Activated CD8-positive, alpha-beta memory T cell treated with anti-CD3 and anti-CD28 coated beads, Interleukin-2, amount 10 ng/mL, durations not matched to agents 7 days and 5 days (primary cell): ENCODE measurements at regions not wholly inside any gene's neighbourhood (a gene's known extent, or its start where the extent isn't known, plus 50 kb on each side); places are given as distances from the start of the nearest gene placed in this dataset.
"Not testable (repeated sequence)": the region's sequence is repeated elsewhere in the genome, so short reads cannot be mapped to it uniquely, and the experiment has no call there.

Experiments used
- ATAC-seq: fragments of 150-1000 bp; cut with Tn5 transposase; one replicate; pipeline ENCODE4 v1.10.0; 2021; ENCODE audit warnings: moderate library complexity
- CTCF ChIA-PET: fragments of 350-600 bp; sonication (Branson Sonifier 250); formaldehyde crosslinking; loops from one replicate; lab custom pipeline; 2021; ENCODE audit warnings: antibody characterized with exemption; lab: Charles Lee
- DNase-seq: peaks from one replicate; pipeline ENCODE4 v3.0.0-alpha.2; 2020
- H3K27ac Mint-ChIP-seq: one replicate; pipeline ENCODE4 v1.8.0; 2021; ENCODE audit warnings: mild to moderate bottlenecking, mixed read lengths
- H3K27me3 Mint-ChIP-seq: one replicate; pipeline ENCODE4 v1.8.0; 2021; ENCODE audit warnings: mixed read lengths
- H3K36me3 Mint-ChIP-seq: one replicate; pipeline ENCODE4 v1.8.0; 2021; ENCODE audit warnings: mild to moderate bottlenecking, mixed read lengths
- H3K4me1 Mint-ChIP-seq: one replicate; pipeline ENCODE4 v1.8.0; 2021; ENCODE audit warnings: mixed read lengths
- H3K4me3 Mint-ChIP-seq: one replicate; pipeline ENCODE4 v1.8.0; 2021; ENCODE audit warnings: mild to moderate bottlenecking, moderate library complexity, mixed read lengths
- H3K9me3 Mint-ChIP-seq: one replicate; pipeline ENCODE4 v1.8.0; 2022; ENCODE audit warnings: low read depth, mixed read lengths

DNA sequence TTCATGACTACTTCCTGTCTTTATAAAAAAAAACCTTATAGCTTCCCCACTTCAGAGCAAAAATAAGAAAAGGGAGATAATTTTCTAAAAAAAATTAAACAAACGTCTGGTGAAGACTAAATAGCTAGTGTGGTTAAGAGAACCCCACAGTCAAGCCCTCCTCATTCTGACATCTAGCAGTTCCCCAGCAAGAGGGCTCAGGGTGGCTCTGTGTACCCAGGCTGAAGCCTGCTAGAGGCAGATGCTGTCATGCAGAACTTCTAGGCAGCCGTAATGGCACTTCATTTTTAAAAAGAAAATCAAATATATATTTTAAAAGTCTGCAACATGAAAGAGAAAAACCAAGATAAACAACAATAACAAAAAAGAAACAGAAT lies 223.1 kb upstream of the KLF14 start:
- no peak for ATAC-seq
- peak overlapping the region; percentile 94 for H3K4me3 Mint-ChIP-seq
- no peaks in the 10 kb centered on the region for H3K9me3 Mint-ChIP-seq
- CTCF ChIA-PET: interaction anchor here (0.5 to 7.5 kb wide), 13 partner anchors 9 to 516 kb away, joined by 3 to 79 read pairs (median 5); no protein-coding TSS in a partner anchor
- H3K27me3 Mint-ChIP-seq: no peaks in the 10 kb centered on the region
- H3K27ac Mint-ChIP-seq: peak overlapping the region; percentile 97
- peaks cover 79% of the 10 kb centered on the region for H3K36me3 Mint-ChIP-seq
- H3K4me1 Mint-ChIP-seq: peaks cover 60% of the 10 kb centered on the region
- DNase-seq: no peak

DNA sequence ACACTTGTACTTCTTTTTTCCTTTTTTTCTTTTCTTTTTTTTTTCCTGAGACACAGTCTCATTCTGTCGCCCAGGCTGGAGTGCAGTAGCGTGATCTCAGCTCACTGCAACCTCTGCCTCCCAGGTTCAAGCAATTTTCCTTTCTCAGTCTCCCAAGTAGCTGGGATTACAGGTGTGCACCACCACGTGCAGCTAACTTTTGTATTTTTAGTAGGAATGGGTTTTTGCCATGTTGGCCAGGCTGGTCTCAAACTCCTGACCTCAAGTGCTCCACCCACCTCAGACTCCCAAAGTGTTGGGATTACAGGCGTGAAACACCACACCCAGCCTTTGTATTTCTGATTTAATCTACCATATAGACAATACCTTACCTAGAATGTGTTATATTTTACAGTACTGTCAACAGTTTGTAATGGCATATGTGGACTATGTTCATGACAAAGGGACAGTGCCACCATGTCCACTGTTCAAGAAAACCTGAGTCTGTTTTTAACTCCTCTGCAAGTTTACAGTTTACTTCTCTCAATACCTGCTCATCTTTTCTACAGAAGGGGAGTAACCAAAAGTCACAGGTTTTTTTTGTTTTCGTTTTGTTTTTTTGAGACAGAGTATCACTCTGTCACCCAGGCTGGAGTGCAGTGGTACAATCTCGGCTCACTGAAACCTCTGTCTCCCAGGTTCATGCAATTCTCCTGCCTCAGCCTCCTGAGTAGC lies 223.9 kb upstream of the KLF14 start:
- Mint-ChIP-seq H3K4me3 (peak overlapping the region; percentile 94), H3K4me1 (peaks cover 63% of the 10 kb centered on the region), H3K36me3 (peaks cover 76% of the 10 kb centered on the region), H3K27ac (peak overlapping the region; percentile 88)
- H3K9me3 Mint-ChIP-seq, ATAC-seq, H3K27me3 Mint-ChIP-seq, DNase-seq: not testable (repeated sequence)
- CTCF ChIA-PET: interaction anchor here (0.9 to 7.5 kb wide), 11 partner anchors 11 to 82 kb away, joined by 3 to 79 read pairs (median 7); no protein-coding TSS in a partner anchor

DNA sequence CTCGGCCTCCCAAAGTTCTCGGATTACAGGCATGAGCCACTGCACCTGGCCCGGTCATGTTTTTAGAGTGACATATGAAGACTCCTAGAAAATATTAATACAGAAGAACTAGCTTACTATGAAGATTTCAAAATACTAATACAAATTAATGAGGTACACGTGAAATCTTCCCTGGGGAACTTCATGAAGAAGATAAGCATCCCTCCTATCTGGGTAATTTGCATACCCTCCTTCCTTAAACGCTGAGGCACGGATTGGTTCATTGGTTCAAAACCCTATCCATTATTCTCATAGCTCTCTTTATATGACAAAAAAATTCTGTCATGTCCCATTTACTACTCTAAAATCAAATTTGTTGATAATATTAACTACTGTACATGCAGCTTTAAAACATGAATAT lies 224.8 kb upstream of the KLF14 start:
- Mint-ChIP-seq H3K9me3 (no peaks in the 10 kb centered on the region), H3K27me3 (no peaks in the 10 kb centered on the region), H3K4me3 (peak overlapping the region; percentile 94), H3K36me3 (peaks cover 68% of the 10 kb centered on the region), H3K27ac (peak overlapping the region; percentile 88), H3K4me1 (peaks cover 63% of the 10 kb centered on the region)
- no peak for ATAC-seq
- CTCF ChIA-PET: interaction anchor here (0.6 to 7.5 kb wide), 17 partner anchors 12 to 83 kb away, joined by 3 to 79 read pairs (median 5); no protein-coding TSS in a partner anchor
- no peak for DNase-seq

DNA sequence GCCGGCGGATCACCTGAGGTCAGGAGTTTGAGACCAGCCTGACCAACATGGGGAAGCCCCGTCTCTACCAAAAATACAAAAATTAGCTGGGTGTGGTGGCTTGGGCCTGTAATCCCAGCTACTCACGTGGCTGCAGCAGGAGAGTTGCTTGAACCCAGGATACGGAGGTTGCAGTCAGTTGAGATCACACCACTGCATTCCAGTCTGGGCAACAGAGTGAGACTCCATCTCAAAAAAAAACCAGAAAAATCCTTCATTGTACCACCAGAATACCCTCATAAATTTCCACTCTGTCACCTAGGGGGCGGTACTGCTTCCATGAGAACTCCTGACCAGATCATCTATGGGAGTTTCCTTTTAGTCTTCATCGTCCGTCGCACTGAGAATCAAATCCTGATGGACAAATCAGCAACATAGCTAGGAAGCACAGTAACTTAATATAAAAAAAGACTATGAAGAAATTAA lies 225.8 kb upstream of the KLF14 start:
- ATAC-seq: peak; percentile 20
- Mint-ChIP-seq H3K9me3 (no peaks in the 10 kb centered on the region), H3K4me1 (peaks cover 61% of the 10 kb centered on the region)

DNA sequence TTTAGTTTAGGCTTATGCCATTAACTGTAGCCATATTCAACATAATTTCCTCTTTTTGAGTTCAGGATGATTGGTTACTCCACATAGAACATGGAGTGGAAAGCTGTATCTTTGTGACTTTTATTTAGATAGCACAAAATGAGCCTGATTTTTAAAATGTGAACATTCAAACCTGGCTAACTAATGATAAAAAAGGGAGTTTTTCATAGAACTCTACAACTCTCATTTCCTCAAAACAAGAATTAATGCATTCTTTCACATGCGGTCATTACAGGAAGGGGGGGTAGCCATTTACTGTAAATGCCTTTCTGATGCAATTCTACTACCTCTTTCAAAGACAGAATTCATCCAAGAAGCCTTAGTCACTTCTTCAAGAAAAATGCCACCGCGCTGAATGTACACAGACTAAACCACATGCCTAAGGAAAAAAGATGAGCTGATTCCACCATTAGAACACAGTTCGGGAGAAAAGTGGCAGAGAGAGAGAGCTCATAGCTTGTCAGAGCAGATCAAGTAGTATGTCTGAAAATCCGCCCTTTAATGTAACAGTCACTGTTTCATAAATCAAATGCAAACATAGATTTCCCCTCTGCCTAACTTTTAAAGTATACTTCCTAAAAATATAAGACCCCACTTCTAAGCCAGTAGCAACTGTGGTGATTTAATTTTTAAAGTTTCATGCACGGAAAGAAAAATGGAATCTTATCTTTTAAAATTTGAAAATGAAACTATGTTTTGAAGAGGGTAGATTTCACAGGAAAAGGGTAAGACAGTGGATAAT lies 226.4 kb upstream of the KLF14 start:
- H3K4me3 Mint-ChIP-seq: peak overlapping the region; percentile 94
- CTCF ChIA-PET: interaction anchor here (0.9 to 7.5 kb wide), 16 partner anchors 10 to 94 kb away, joined by 3 to 79 read pairs (median 6); no protein-coding TSS in a partner anchor
- H3K27ac Mint-ChIP-seq: peak overlapping the region; percentile 100
- peaks cover 54% of the 10 kb centered on the region for H3K4me1 Mint-ChIP-seq
- no peaks in the 10 kb centered on the region for H3K27me3 Mint-ChIP-seq
- H3K36me3 Mint-ChIP-seq: peaks cover 53% of the 10 kb centered on the region
- H3K9me3 Mint-ChIP-seq: no peaks in the 10 kb centered on the region
- ATAC-seq (peak; percentile 12), DNase-seq (peak; percentile 62)

More for the DNA sequence above, 225.8 kb upstream of the KLF14 start:
- H3K36me3 Mint-ChIP-seq: peaks cover 59% of the 10 kb centered on the region
- peak; percentile 79 for DNase-seq
- H3K4me3 Mint-ChIP-seq: peak overlapping the region; percentile 94
- peak overlapping the region; percentile 100 for H3K27ac Mint-ChIP-seq
- no peaks in the 10 kb centered on the region for H3K27me3 Mint-ChIP-seq
- CTCF ChIA-PET: interaction anchor here (0.7 to 7.5 kb wide), 20 partner anchors 11 to 137 kb away, joined by 3 to 79 read pairs (median 5); no protein-coding TSS in a partner anchor

DNA sequence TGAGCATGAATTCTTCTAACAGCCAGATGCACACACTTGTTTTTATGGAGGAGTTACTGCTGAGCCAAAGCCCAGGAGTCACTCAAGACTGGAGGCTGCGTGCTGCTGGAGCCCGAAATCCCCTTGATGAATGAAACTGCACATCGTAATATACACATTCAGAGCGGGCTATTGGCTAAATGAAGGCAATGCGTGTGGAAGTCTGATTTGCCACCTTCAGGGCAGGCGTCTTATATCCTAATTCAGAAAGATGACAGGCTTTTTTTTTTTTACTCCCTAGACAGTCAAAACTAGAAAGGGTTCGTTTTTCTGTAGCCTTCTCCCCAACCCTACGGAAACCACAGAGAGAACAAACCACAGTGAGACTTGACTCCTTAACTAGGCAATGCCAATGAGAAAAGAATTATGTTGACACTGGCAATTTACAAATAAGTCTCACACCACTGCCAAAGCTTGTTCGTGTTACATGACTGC lies 227.2 kb upstream of the KLF14 start:
- Mint-ChIP-seq H3K27ac (peak overlapping the region; percentile 100), H3K9me3 (no peaks in the 10 kb centered on the region), H3K36me3 (peaks cover 48% of the 10 kb centered on the region), H3K27me3 (no peaks in the 10 kb centered on the region), H3K4me3 (peak overlapping the region; percentile 94), H3K4me1 (peaks cover 48% of the 10 kb centered on the region)
- CTCF ChIA-PET: interaction anchor here (0.7 to 7.5 kb wide), 13 partner anchors 9 to 79 kb away, joined by 3 to 79 read pairs (median 5); no protein-coding TSS in a partner anchor
- peak; percentile 93 for DNase-seq
- peak; percentile 82 for ATAC-seq

DNA sequence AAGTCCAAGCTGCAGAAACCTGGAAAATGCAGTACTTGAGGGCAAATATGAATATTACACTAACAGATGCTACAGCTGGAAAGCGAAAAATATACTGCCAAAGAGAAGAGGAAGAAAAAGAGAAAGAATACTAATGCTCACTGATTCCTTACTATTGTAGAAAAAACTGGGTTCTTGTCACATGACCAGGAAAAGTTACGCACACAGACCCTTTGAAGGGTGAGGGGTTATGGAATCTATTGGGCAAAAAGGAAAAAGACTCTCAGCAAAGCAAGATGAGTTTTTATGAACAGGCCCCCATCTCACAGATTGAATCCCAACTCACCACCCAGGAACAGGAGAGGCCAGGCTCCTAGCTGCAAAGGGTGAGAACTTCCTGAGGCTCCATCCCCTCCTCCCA lies 228.1 kb upstream of the KLF14 start:
- H3K27ac Mint-ChIP-seq: peak overlapping the region; percentile 100
- H3K36me3 Mint-ChIP-seq: peaks cover 45% of the 10 kb centered on the region
- peak overlapping the region; percentile 94 for H3K4me3 Mint-ChIP-seq
- CTCF ChIA-PET: interaction anchor here (1.1 to 5.8 kb wide), 7 partner anchors 9 to 69 kb away, joined by 3 to 27 read pairs (median 6); no protein-coding TSS in a partner anchor
- no peaks in the 10 kb centered on the region for H3K9me3 Mint-ChIP-seq
- H3K4me1 Mint-ChIP-seq: peaks cover 51% of the 10 kb centered on the region
- ATAC-seq (no peak), DNase-seq (no peak)
- no peaks in the 10 kb centered on the region for H3K27me3 Mint-ChIP-seq

DNA sequence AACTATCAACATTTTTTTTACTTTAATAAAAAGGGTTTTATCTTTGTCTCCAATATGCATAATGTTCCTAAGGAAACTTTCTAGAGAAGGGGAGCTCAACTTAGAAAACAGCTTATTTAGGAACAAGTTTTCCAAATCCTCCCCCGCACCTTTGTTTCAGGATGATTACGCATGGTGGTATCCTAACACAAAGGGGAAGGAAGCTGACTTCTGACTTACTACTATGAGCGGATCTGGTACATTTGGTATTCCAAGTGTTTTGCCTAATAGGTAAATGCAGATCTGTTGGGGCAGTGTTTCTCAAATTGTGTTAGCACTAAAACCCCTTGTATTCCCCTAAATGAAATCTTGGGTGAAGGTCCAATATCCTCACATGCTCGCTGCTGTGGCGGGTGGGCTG lies 229.3 kb upstream of the KLF14 start:
- CTCF ChIA-PET: interaction anchor here (1.4 to 5.8 kb wide), 6 partner anchors 7 to 77 kb away, joined by 5 to 27 read pairs (median 6); no protein-coding TSS in a partner anchor
- Mint-ChIP-seq H3K27ac (no peak overlapping the region), H3K4me1 (peaks cover 52% of the 10 kb centered on the region), H3K9me3 (no peaks in the 10 kb centered on the region), H3K36me3 (peaks cover 37% of the 10 kb centered on the region), H3K27me3 (no peaks in the 10 kb centered on the region), H3K4me3 (no peak overlapping the region)
- DNase-seq (no peak), ATAC-seq (no peak)

DNA sequence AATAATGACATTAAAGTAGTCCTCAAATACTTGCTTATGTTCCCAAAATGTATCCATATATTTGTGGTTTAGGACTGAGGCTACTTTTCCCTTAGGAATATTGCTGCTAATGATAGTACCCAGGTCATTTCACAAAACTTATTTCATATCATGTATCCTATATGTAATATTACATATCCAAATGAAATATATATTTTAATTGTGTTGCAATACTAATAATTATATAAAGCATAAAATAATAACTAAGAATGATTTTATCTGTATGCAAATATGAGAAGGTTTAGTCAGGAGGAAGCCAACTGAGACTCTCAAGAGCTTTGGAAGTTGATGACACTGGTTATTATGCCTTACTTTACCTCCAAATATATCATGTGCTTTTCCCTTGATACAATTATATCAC lies 231.5 kb upstream of the KLF14 start:
- Mint-ChIP-seq H3K27ac (no peak overlapping the region), H3K4me1 (peaks cover 66% of the 10 kb centered on the region), H3K9me3 (no peaks in the 10 kb centered on the region), H3K36me3 (peaks cover 23% of the 10 kb centered on the region), H3K27me3 (no peaks in the 10 kb centered on the region), H3K4me3 (no peak overlapping the region)
- DNase-seq: no peak
- ATAC-seq: no peak
- CTCF ChIA-PET: interaction anchor here (0.8 to 2.9 kb wide), 2 partner anchors 17 to 65 kb away, joined by 3 to 14 read pairs; no protein-coding TSS in a partner anchor

DNA sequence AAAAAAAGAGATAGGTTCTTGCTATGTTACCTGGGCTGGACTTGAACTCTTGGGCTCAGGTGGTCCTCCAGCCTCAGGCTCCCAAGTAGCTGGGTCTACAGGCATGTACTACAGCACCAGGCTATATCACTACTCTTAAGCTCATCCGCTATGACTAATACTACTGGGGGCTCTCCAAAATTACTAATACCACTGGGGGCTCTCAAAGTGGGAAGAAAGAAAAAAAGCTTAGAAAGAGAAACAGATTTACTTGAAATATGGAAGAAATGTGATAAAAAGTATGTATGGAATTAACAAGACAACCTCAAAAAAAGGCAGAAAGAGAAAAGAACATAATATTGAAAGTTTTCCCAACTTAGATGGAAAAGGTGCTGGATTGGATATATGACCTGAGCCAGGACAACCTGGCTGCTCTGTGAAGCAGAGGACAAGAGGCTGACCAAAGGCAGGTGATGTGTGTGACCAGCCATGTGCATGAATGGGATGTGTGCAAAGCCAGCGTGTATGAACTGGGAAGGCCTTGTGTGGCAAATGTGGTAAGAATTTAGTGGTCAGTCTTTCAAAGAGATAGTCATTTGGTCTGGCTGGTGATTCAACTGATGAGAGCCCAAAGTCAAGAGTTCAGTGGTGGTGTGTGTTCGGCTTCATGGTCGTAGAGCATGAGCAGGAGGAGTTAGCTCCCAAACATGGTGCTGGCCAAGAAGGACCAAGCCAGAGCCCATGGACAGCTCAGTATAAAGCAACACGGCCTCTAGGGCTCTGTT lies 232.4 kb upstream of the KLF14 start:
- no peaks in the 10 kb centered on the region for H3K9me3 Mint-ChIP-seq
- no peaks in the 10 kb centered on the region for H3K27me3 Mint-ChIP-seq
- ATAC-seq (peak; percentile 31), DNase-seq (peak; percentile 75)
- H3K27ac Mint-ChIP-seq: peak overlapping the region; percentile 81
- peaks cover 71% of the 10 kb centered on the region for H3K4me1 Mint-ChIP-seq
- H3K4me3 Mint-ChIP-seq: peak overlapping the region; percentile 7
- CTCF ChIA-PET: interaction anchor here (0.9 to 2.9 kb wide), 7 partner anchors 10 to 69 kb away, joined by 3 to 14 read pairs (median 5); no protein-coding TSS in a partner anchor
- H3K36me3 Mint-ChIP-seq: peaks cover 14% of the 10 kb centered on the region

DNA sequence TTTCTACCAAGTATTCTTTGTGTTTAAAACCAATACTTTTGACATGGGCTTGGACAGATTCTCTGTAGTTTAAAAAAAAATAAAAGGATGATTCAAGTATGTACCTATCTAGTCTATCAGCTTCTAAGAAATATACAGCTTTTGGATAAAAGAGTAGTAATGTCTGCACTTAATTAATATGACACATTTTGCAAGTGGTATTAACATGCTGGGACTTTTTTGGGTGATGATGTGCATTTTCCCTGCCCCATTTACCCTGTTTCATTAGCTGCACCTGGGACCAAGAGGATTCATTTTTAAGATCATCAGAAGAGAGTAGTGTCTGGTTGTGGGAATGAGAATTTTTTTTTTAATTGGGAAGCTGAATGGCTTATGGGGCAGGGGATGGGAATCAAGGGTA lies 236.2 kb upstream of the KLF14 start:
- H3K9me3 Mint-ChIP-seq: peaks cover 7% of the 10 kb centered on the region
- no peak for DNase-seq
- peaks cover 44% of the 10 kb centered on the region for H3K36me3 Mint-ChIP-seq
- H3K4me3 Mint-ChIP-seq: peak overlapping the region; percentile 51
- peak overlapping the region; percentile 88 for H3K27ac Mint-ChIP-seq
- CTCF ChIA-PET: interaction anchor here (0.7 to 2.6 kb wide), 8 partner anchors 9 to 73 kb away, joined by 3 to 27 read pairs (median 4); no protein-coding TSS in a partner anchor
- peaks cover 72% of the 10 kb centered on the region for H3K4me1 Mint-ChIP-seq
- peak; percentile 15 for ATAC-seq
- H3K27me3 Mint-ChIP-seq: no peaks in the 10 kb centered on the region

DNA sequence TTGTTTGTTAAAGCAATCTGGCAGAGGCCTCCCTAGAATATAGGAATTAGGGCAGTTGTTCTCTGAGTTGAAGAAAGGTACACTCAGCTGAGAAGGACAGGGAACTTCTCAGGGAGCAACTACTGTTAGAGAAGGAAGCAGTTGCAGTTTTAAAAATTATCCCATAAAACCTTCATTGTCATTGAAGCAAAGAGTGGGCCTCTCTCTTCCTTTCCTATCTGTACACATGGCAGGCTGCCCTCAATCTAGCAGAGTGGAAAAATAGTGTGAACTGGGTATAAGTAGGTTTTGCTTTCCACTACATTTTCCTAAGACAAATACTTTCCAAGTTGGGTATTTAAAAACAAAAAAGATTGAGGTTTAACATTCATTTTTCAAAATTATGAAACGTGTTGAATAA lies 236.7 kb upstream of the KLF14 start:
- peaks cover 12% of the 10 kb centered on the region for H3K9me3 Mint-ChIP-seq
- H3K4me3 Mint-ChIP-seq: peak overlapping the region; percentile 51
- ATAC-seq (peak; percentile 35), DNase-seq (no peak)
- peak overlapping the region; percentile 88 for H3K27ac Mint-ChIP-seq
- peaks cover 77% of the 10 kb centered on the region for H3K4me1 Mint-ChIP-seq
- CTCF ChIA-PET: interaction anchor here (0.7 to 2.6 kb wide), 13 partner anchors 9 to 139 kb away, joined by 3 to 27 read pairs (median 5); no protein-coding TSS in a partner anchor
- no peaks in the 10 kb centered on the region for H3K27me3 Mint-ChIP-seq
- H3K36me3 Mint-ChIP-seq: peaks cover 49% of the 10 kb centered on the region
